NOMO-1 (cell line): ENCODE measurements at regions not wholly inside any gene's neighbourhood (a gene's known extent, or its start where the extent isn't known, plus 50 kb on each side); places are given as distances from the start of the nearest gene placed in this dataset.
"Not testable (repeated sequence)": the region's sequence is repeated elsewhere in the genome, so short reads cannot be mapped to it uniquely, and the experiment has no call there.

Experiments used
- DNase-seq, 2 experiments: peaks; one replicate each; lab custom pipeline; 2025; ENCODE audit not compliant: unreplicated experiment in 2 of 2; lab: John Stamatoyannopoulos, UW

DNA sequence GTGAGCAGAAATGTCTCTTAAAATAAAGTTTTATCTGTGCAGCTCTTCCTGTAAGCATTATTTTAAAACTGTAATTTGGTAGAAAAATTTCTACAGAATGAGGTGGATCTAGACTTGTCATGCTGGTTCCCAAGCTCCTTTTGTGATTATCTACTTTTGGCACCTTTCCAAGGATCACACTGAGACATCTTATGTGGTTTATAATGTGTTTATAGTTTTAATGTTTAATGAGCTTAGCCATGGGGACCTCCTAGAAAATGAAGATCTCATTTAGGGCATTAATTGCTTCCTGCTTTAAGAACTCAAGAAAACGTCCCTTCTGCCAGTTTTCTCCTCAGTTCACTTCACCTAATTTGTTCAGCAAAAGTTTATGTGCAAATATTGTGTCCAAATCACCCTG is 468.4 kb downstream of the SUCLG1 start:
- no peak for DNase-seq

DNA sequence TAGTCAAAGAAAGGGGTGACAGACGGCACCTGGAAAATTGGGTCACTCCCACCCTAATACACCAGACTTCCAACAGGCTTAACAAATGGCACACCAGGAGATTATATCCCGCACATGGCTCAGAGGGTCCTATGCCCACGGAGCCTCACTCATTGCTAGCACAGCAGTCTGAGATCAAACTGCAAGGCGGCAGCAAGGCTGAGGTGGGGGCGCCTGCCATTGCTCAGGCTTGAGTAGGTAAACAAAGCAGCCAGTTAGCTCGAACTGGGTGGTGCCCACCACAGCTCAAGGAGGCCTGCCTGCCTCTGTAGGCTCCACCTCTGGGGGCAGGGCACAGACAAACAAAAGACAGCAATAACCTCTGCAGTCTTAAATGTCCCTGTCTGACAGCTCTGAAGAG is 482.5 kb downstream of the SUCLG1 start:
- DNase-seq, result not testable (repeated sequence)

DNA sequence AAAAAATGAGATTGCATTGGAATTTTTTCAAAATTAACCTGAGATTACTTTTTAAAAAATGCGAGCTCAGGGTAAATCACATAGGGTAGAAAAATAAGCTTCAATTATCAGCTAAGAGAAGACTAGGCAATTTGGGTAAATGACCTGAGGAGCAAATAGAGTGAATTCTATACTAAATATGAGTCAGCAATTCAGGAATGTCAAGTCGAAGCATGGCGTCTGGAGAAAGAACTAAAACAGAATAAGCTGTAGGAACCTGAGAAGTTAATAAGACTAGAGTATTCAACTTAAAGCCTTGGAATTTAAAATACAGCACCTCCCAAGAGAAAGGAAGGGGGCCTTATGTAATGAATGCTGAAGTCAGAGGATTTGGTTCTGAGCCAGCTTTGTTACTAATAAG is 487.0 kb downstream of the SUCLG1 start:
- no peak for DNase-seq

DNA sequence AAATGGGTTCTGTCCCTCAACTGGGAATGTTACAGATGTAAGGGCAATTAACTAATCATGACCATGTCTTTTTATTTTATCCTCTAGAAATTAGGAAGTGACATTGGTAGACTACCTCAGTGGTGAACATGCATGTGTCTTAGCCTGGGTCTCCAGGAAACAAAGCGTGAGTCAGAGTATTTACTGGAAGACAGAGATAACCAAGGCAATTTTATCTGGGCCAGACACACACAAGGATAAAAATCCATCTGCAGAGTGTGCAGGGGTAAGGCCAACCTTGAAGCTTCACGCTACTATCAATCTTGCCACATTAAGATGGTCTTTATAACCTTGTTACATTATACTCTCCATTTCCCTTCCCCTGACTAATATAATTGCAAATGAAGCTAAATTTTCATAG is 487.5 kb downstream of the SUCLG1 start:
- no peak for DNase-seq

DNA sequence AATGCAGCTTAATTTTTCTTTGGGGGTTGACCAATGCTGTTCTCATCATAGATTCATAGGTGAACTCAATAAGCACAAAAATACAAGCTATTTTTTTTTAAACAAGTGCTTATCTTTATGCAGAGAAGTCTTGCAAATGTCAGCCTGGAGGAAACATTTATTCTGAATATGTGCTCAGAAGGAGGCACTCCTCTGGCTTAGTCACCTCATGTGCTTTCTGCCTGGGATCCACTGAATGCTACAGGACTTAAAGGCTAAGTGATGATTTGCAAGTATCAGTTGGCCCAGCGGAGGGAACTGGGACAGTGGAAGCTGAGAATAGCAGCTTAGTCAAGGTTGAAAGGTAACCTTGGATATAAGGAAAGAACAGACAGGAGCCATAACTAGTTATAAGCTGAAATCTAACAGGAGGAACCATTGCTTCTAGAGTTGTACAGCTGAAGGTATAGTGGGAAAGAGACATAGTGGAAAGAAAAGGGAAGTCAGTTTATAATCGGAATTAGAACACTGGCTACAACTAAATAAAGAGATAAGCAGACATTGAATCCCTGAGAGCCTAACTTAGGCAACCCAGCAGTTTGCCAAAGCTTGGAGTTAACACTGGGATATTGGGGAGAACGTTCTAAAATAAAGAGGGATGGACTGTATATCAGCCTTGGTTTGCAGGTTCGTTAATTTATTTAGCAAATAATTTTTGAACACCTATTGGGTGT is 488.7 kb downstream of the SUCLG1 start:
- no peak for DNase-seq

DNA sequence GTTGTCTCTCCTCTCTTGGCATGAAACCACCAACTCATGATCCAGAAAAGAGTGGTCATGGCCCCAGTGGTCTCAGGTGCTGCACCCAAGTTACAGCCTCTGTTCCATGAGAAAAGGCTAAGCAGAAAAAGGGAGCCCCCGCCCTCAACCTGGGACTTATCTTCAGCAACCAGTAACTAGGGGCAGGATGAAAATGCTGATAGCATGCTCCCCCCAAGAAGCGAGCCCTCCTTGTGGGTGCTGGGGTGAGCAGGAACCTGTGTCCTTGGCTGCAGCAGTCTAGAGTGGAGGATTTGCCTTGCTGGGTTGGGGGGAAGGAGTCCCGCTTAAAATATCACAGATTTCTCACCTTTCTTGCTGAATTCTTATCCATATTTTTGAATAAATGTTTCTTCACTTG is 490.0 kb downstream of the SUCLG1 start:
- no peak for DNase-seq

DNA sequence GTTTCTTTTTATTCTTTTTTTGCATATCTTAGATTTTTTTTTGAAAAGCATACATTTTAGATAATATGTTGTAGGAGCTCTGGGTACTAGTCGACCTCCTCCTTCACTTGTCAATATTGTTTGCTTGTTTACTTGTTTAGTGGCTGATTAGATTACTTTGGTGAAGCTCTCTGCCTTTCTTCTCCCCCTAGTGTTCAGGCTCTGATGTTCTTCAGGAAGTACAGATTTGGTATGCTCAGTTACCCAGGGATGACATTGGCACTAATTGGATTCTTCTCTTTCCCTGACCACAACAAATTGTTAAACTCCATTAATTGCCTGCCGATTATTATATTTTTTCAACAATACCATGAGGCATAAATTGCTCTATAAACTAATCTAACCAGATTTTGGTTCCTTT is 491.2 kb downstream of the SUCLG1 start:
- DNase-seq, result no peak

DNA sequence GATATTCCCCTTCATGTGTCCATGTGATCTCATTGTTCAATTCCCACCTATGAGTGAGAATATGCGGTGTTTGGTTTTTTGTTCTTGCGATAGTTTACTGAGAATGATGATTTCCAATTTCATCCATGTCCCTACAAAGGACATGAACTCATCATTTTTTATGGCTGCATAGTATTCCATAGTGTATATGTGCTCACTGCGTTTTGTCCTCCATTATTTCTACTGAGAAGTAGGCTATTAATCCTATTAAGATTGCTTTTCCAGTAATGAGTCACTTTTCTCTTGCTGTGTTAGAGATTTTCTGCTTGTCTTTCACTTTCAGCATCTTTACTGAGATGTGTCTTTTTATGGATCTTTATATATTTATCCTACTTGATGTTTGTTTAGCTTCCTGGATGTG is 492.1 kb downstream of the SUCLG1 start:
- DNase-seq, result not testable (repeated sequence)

DNA sequence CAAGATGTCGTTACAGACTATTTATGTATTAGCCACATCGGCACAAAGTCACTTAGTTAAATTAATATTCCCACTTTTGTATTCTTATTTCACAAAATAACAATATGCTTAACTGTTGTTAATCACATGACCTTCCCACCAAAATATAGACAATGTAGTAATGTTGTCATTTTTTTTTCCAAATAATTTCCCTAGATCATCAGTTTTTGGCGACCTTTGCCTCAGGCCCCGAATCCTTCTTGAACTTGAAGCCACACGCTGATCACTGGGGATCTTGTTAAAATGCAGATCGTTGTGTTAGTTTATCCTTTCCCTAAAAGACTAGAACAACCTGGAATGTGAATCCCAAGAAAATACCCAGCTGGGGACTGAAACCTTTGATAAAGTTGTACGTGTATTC is 497.6 kb downstream of the SUCLG1 start:
- no peak for DNase-seq

DNA sequence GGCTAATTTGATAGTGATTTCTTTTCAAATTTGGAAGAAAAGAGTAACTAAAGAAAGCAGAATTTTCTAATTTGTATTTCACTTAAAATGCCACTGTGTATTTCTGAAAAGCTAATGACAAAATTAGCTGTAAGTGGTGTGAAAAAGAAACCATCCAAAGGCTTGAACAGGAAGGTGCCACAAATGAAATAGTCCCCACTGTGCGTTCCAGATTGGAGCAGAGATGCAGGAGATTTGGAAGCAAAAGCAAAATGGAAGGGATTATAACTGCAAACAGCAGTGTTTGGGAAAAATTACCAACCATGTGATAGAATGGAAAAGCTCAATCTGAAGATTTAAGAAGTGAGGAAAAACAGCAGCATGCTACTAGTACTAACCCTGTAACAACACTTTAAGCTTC is 498.7 kb downstream of the SUCLG1 start:
- no peak for DNase-seq

DNA sequence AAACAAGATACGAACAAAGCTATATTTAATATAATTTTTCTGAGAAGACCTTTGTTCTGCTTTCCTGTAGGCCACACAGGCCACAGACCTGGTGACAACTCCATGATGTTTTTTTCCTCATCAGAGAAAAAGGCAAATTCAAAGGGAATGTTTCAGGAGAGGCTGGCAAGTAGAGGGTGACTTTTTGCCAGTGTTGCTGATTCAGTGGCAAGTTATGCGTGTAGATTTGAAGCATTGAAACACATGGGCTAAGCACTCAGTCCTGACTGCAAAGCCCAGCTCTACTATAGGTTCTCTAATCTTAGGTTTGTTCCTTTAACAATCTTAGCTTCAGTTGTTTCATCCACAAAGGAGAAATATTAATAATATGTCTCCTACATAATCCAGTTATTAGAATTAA is 499.8 kb downstream of the SUCLG1 start:
- no peak for DNase-seq

DNA sequence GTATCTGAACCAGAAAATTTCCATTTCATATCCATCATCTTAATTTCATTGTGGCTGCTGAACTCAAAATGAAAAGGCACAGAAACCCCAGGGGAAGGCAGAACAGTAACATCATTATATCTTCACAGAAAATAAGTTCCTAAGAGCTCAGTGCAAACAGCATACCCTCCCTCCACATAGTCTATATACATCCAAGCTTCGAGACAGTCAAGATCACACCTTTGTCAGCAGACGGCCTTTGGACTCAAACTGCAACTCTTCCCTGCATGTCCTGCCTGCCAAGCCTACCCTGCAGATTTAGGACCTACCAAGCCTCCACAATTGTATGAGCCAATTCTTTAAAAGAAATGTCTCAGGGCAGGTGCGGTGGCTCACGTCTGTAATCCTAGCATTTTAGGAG is 502.1 kb downstream of the SUCLG1 start:
- no peak for DNase-seq

DNA sequence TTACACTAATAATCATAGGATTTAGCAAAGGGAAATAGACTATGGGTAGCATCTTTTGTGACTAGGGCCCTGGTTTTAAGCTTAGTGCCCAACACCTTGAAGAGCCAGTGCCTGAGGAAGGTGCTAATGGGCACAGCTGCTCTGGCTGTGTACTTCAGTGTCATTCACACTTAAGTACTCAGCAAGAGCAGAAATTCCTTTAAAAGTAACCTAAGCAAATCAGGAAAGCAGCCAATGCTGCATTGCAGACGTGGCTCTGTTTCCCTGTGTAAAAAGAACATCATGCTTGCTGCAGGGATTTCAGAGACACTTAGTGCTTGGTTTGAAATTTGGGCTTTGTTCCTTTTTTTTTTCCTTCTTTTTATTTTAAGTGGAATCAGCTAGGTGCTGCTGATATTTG is 505.4 kb downstream of the SUCLG1 start:
- no peak for DNase-seq

DNA sequence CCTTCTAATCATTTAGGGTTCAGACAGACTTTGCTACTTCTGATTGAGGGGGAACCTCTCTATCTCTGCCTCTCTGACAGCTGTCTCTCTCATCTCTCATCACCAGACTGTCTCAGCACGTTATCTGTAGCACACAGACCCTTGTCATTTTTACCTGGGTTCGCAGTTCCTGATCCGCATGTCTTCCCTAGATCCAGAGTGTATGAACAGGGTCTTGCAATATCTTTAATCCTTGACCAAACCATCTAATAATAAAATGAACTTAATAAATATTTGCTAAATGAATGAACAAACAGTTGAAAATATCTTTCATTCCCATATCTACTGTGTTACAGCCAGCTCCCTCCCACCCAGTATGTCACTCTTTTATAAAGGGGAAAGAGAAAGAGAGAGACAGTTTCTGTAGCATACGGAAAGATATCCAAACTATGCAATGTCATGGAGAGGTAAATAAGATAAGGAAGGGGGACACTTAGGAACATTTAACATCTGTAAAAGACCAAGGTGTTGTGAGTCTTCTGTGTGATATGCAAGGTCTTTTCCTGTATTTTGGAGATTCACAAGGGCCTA is 507.6 kb downstream of the SUCLG1 start:
- DNase-seq, result no peak

DNA sequence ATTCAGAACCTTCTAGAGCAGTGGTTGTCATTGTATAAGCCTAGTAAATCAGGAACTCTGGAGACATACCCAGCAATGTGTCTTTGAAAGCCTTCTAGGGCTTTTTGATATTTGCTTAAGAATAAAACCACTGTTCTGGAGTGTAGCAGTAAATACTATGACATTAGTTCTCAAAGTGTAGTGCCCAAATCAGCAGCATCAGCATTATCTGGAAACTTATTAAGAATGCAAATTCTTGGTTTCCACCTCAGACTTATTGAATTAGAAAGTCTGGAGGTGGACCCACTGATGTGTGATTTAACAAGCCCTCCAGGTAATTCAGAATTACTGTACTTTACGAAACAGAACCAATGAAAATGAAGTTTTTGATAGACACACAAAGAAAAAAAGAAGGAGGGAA is 509.7 kb downstream of the SUCLG1 start:
- DNase-seq, result no peak

DNA sequence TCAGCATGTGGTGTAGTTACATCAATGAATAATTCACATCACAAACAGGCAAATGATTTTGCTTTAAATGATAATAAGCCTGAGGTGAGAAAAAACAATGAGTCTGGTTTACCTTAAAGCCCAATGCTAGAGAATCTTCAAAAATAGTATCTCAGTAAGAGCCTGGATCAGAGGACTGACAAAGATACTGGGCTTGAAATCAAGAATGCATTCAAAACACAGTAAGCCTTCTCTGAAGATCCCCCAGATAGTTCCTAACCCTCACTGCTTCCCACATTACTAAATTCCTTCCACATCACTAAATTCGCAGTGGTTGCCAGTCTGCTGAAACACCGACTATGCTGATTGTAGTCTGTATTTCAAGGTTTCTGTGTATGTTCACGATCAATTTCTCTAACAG is 514.9 kb downstream of the SUCLG1 start:
- no peak for DNase-seq

DNA sequence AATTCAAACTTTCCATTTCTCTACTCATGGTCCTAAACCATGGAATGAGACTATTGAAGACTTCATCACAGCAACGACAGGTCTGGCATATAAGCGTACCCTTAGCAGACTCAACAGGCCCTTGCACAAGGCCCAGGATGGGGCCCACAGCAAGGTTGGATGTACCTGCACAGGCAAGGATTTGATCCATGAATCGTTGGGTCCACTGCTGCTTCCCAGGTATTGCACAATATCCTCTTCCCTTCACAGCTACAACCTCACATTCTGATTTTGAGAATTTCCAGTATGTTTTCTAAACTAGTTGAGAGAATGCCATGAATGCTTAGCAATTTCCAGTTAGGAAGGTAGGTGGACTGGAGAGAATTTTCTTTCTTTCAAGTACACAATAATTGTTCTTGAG is 515.8 kb downstream of the SUCLG1 start:
- DNase-seq, result no peak

DNA sequence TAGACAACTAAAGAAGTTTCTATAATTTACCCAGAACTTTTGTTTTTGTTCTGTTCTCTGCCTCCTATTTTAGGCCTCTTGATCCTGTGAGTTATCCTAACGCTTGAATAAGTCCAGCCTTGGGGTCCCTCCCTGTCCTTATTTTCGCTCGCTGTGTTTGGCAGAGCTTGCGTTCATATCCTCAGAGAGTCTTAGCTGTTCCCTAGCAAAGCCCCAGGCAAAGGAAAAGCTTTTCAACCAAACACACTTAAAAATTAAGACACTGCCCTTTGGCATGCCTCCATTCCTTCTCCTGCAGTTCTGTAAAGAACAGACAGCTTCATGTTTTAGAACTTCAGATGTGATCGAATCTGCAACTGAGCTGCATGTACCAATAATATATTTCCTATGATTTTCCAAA is 517.2 kb downstream of the SUCLG1 start:
- DNase-seq, result no peak

DNA sequence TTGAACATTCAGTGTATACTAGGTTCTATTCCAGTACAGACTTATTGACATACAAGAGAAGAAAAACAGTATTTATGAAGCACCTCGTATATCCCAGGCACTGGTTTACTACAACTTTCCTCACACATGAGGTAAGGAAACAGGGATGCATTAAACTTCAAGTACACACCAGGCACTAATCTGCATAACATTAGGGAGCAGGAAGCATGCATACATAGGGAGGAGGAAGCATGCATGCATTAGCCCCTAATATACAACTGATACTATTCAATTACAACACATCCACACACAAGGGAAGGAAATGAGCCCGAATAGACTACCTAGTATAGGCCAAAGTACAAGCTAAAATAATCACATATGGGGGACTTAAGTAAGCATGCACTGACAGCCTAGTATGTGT is 525.3 kb downstream of the SUCLG1 start:
- no peak for DNase-seq

DNA sequence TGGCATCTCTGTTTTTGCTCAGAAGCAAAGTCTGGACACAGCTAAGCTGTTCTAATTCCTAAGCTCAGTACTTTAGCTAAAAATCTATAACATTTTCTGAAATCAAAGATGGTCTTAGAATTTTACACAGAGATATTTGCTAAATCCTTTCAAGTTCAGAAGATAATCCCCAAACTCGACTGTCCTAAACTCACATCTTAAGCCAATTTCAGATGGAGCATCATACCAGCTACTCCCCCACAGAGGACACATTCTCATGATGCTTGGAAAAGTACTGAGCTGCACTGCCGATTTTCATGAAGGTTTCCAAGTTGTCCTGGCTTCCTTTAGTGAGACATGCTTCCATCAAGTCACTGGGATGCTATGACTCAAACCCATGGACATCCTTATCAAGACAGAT is 535.5 kb downstream of the SUCLG1 start:
- no peak for DNase-seq

DNA sequence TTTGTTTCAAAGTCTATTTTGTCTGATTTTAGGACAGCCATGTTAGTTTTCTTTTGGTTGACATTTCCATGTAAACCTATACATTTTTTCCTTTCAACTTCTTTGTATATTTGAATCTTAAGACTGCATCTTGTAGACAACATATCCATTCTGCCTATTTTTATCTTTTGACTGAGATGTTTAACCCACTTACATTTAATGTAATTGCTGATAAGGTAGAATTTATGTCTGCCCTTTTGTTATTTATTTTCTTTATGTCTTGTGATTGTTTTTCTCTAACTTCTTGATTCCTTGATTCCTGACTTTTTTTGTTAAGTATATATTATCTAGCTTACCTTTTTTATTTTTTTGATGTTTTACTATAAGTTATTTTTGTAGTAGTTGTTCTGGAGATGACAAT is 542.5 kb downstream of the SUCLG1 start:
- no peak for DNase-seq

DNA sequence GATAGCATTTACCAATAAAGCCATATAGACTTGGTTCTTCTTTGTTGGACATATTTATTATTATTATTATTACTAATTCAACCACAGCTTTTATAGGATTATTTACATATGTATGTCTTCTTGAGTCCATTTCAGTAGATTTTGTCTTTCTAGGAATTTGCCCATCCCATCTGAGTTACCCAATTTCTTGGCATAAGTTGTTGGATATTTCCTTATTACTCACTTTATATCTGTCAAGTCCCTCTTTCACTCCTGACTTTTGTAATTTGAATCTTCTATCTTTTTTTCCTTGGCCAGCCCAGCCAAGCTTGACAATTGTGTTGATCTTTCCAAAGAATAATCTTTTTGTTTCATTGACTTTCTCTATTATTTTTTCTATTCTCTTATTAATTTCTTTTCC is 543.7 kb downstream of the SUCLG1 start:
- no peak for DNase-seq

DNA sequence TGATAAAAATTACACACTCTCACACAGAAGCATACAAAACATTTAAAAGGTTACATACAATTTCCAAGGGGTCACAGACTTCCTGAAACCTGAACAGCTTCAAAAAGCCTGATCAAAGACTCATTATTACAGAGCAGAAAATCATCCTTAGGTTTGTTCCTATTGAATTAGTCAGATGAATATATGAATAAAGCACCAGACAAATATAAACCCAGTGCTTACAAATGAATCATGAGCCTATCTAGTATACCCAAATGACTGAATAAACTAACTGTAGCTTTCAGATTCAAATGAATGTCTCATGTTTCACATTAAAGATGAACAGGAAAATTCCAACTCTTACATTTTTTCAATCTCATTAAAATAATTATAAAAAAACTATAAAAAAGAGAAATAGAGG is 550.3 kb downstream of the SUCLG1 start:
- DNase-seq, result no peak
